ENCODE measurements at regions not wholly inside any gene's neighbourhood (a gene's known extent, or its start where the extent isn't known, plus 50 kb on each side); places are given as distances from the start of the nearest gene placed in this dataset.

DNA sequence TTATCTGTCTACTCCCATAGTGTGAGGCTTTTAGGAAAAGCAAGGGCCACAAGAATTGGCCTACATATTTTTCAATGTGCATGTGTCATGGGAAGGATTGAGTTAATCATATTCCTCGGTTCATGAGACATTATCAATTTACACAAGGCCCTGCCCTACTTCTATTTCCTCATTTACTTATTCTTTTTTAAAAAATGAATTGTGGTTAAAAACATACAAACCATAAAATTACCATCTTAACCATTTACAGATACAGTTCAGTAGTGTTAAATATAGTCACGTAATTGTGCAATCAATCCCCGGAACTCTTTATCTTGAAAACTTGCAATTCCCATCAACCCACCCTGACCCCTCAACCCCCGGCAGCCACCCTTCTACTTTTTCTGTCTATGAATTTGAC, 284.0 kb upstream of the GADL1 start:
- Histone ChIP-seq H3K27me3 (no peaks in the 10 kb centered on the region), H3K36me3 (no peaks in the 10 kb centered on the region), H3K4me3 (no peak overlapping the region), H3K4me1 (no peaks in the 10 kb centered on the region), H3K9me3 (no peaks in the 10 kb centered on the region), H3K27ac (no peak overlapping the region)
- TF ChIP-seq POLR2A (IDR thresholded peaks at IDR 0.05) (no peak), EP300 (IDR thresholded peaks at IDR 0.05) (no peak)
- TF ChIP-seq, protein P1, sequence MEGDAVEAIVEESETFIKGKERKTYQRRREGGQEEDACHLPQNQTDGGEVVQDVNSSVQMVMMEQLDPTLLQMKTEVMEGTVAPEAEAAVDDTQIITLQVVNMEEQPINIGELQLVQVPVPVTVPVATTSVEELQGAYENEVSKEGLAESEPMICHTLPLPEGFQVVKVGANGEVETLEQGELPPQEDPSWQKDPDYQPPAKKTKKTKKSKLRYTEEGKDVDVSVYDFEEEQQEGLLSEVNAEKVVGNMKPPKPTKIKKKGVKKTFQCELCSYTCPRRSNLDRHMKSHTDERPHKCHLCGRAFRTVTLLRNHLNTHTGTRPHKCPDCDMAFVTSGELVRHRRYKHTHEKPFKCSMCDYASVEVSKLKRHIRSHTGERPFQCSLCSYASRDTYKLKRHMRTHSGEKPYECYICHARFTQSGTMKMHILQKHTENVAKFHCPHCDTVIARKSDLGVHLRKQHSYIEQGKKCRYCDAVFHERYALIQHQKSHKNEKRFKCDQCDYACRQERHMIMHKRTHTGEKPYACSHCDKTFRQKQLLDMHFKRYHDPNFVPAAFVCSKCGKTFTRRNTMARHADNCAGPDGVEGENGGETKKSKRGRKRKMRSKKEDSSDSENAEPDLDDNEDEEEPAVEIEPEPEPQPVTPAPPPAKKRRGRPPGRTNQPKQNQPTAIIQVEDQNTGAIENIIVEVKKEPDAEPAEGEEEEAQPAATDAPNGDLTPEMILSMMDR (IDR thresholded peaks at IDR 0.05): no peak
- 67 to 68% methylated on average over 4 of the region's 4 CpGs for WGBS, 2 donors
- DNase-seq (ENCODE audit: low spot score in 2 of 2): no peak

- H3K27ac ChIP-seq: no peak overlapping the region
- peaks cover 0 to 7% (median 0%) of the 10 kb centered on the region in 4 donors for H3K4me1 ChIP-seq
- H3K9me3 ChIP-seq: no peaks in the 10 kb centered on the region
- H3K4me3 ChIP-seq: no peak overlapping the region
- TF ChIP-seq, protein P1 (IDR thresholded peaks at IDR 0.05): no peak
- no peak for TF ChIP-seq EP300 (IDR thresholded peaks at IDR 0.05)
- no peaks in the 10 kb centered on the region for H3K36me3 ChIP-seq
- H3K27me3 ChIP-seq: no peaks in the 10 kb centered on the region
- 93 to 96% methylated on average over 3 of the region's 3 CpGs for WGBS, 2 donors
- DNase-seq (ENCODE audit: low spot score in 2 of 2): no peak
Observed at GRCh38 chr3:31179768-31180167, 285.3 kb upstream of the GADL1 start.

DNA sequence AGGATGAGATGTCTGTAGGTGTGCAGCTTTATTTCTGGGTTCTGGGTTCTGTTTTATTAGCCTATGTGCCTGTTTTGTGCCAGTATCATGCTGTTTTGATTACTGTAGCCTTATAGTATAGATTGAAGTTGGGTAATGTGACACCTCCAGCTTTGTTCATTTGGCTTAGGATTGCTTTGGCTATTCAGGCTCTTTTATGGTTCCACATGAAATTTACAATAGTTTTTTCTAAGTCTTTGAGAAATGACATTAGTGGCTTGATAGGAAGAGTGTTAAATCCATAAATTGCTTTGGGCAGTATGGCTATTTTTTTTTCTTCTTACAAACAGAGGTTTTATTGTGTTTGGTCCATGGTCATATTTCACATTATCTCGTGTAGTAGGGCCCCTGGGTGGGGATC, 285.8 kb upstream of the GADL1 start:
- 21 to 33% methylated on average over 1 of the region's 1 CpG for WGBS, 2 donors
- Histone ChIP-seq H3K36me3 (no peaks in the 10 kb centered on the region), H3K4me3 (no peak overlapping the region), H3K27me3 (no peaks in the 10 kb centered on the region), H3K4me1 (peaks cover 0 to 12% (median 0%) of the 10 kb centered on the region in 4 donors), H3K9me3 (no peaks in the 10 kb centered on the region), H3K27ac (no peak overlapping the region)
- TF ChIP-seq EP300 (IDR thresholded peaks at IDR 0.05) (no peak), POLR2A (IDR thresholded peaks at IDR 0.05) (no peak)
- TF ChIP-seq, protein P1 (IDR thresholded peaks at IDR 0.05): no peak
- no peak for DNase-seq (ENCODE audit: low spot score in 2 of 2)

- TF ChIP-seq POLR2A (IDR thresholded peaks at IDR 0.05) (no peak), EP300 (IDR thresholded peaks at IDR 0.05) (no peak)
- TF ChIP-seq, protein P1 (IDR thresholded peaks at IDR 0.05): no peak
- Histone ChIP-seq H3K4me3 (no peak overlapping the region), H3K4me1 (peaks cover 0 to 15% (median 0%) of the 10 kb centered on the region in 4 donors), H3K9me3 (no peaks in the 10 kb centered on the region), H3K36me3 (no peaks in the 10 kb centered on the region), H3K27me3 (no peaks in the 10 kb centered on the region), H3K27ac (no peak overlapping the region)
- WGBS, 2 donors: 88 to 94% methylated on average over 16 of the region's 16 CpGs
- DNase-seq (ENCODE audit: low spot score in 2 of 2): no peak
Observed at GRCh38 chr3:31181661-31182060, 287.2 kb upstream of the GADL1 start.

DNA sequence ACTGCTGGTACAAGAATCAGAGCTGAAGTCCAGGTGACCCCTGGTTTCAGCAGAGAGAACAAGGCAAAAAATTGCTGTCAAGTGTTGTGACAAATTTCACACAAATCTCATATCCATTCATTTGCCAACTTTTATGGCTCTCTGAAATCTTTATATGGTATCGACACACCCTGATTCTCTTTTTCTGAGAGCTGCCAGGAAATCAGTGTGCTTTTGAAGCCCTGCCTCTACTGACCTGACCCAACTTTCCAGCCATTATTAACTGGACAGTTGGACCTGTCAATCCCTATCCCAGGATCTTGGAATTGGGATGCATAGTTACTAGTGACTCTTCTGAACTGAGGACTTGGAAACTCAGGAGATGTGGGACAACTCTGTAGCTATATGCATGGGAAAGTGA, 288.2 kb upstream of the GADL1 start:
- Histone ChIP-seq H3K27ac (no peak overlapping the region), H3K4me3 (no peak overlapping the region), H3K27me3 (no peaks in the 10 kb centered on the region), H3K4me1 (peaks cover 0 to 15% (median 0%) of the 10 kb centered on the region in 4 donors), H3K36me3 (no peaks in the 10 kb centered on the region), H3K9me3 (no peaks in the 10 kb centered on the region)
- DNase-seq (ENCODE audit: low spot score in 2 of 2): no peak
- WGBS, 2 donors: 83 to 100% methylated on average over 1 of the region's 1 CpG
- TF ChIP-seq POLR2A (IDR thresholded peaks at IDR 0.05) (no peak), EP300 (IDR thresholded peaks at IDR 0.05) (no peak)
- TF ChIP-seq, protein P1 (IDR thresholded peaks at IDR 0.05): no peak
